C4-2B (cell line): ENCODE measurements at regions not wholly inside any gene's neighbourhood (a gene's known extent, or its start where the extent isn't known, plus 50 kb on each side); places are given as distances from the start of the nearest gene placed in this dataset.
A peak's percentile ranks its signal among the peaks of the same experiment; 100 is the strongest.

Experiments used
- H3K27ac ChIP-seq: fragments of 450-650 bp; 2 replicates; pipeline ENCODE4 v1.5.1; 2017
- ZFX ChIP-seq: fragments of 450-650 bp; IDR thresholded peaks from 2 replicates; pipeline ENCODE4 v1.6.1; 2017
- TF ChIP-seq, protein P1 (sequence below): fragments of 450-650 bp; conservative IDR thresholded peaks from 2 replicates; pipeline ENCODE4 v1.5.1; 2017; ENCODE audit warnings: mild to moderate bottlenecking

DNA sequence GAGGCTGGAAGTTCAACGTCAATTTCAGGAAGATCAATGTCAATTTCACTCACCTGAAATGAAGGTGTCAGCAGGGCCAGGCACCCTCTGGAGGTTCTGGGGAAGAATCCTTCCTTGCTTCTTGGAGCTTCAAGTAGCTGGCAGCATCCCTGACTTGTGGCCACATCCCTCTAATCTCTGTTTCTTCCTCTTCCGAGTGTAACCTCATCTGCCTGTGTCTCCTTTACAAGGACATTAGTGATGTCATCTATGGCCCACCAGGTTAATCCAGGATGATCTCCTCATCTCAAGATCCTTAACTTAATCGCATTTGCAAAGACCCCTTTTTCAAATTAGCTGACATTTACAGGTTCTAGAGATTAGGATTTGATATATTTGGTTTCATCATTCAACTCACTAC, 240.8 kb upstream of the MTNR1B start:
- TF ChIP-seq, protein P1, sequence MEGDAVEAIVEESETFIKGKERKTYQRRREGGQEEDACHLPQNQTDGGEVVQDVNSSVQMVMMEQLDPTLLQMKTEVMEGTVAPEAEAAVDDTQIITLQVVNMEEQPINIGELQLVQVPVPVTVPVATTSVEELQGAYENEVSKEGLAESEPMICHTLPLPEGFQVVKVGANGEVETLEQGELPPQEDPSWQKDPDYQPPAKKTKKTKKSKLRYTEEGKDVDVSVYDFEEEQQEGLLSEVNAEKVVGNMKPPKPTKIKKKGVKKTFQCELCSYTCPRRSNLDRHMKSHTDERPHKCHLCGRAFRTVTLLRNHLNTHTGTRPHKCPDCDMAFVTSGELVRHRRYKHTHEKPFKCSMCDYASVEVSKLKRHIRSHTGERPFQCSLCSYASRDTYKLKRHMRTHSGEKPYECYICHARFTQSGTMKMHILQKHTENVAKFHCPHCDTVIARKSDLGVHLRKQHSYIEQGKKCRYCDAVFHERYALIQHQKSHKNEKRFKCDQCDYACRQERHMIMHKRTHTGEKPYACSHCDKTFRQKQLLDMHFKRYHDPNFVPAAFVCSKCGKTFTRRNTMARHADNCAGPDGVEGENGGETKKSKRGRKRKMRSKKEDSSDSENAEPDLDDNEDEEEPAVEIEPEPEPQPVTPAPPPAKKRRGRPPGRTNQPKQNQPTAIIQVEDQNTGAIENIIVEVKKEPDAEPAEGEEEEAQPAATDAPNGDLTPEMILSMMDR = no peak
- no peak for TF ChIP-seq ZFX
- H3K27ac ChIP-seq = no peak overlapping the region

DNA sequence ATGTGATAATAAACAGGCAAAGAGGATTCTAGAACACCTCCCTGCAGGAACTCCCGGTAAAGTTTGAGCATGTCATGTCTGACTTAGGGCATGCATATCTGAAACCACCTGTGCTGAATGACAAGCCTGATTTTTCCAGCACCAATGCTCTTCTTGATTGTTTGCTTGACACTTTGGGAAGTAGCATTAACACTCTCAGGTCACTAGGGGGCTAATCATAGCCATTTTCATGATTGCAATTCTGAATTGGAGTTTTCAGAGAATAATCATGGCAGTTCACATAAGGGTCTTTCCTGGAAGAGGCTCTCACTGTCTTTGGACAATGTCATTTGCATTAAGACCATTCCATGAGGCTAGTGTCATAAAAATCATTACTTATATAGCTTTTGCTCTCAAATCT, 234.4 kb upstream of the MTNR1B start:
- TF ChIP-seq, protein P1 = peak; percentile 48
- no peak for TF ChIP-seq ZFX
- no peak overlapping the region for H3K27ac ChIP-seq

DNA sequence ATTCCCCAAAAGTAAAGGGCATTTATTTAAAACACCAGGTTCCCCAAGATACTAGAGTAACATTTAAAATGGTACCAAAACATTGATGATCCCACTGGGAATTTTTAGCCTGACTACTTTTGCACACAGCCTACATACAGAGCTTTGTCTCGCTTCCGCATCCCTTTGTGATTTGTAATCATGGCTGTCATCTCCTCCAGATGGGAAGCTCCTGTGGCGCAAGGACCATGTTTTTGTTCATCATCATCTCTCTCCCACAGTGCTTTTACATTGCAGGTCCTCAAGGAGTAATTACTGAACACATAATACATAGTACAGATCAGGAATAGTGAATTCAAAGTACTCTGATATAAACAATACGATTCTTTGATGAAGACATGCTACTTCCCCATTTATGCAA, 231.2 kb upstream of the MTNR1B start:
- no peak for TF ChIP-seq ZFX
- TF ChIP-seq, protein P1 = no peak
- H3K27ac ChIP-seq = no peak overlapping the region

DNA sequence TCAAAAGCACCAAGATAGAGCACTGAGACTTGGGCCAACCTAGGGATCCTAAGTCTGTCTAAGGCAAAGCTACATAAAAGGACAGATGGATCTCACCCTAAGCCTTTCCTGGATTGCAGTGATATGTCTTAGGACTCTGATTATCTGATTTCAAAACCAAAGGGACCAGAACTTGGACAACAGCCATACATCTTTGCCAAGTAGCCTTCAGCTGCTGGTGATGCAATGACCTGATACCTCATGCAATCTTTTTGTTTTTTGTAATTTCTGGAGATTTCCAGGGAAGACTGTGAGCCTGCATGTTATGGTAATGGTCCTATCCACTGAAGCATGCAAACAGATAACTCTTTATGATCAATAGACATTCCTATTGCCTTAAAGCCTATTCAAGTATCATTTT, 230.4 kb upstream of the MTNR1B start:
- TF ChIP-seq, protein P1 = no peak
- no peak for TF ChIP-seq ZFX
- H3K27ac ChIP-seq = no peak overlapping the region

DNA sequence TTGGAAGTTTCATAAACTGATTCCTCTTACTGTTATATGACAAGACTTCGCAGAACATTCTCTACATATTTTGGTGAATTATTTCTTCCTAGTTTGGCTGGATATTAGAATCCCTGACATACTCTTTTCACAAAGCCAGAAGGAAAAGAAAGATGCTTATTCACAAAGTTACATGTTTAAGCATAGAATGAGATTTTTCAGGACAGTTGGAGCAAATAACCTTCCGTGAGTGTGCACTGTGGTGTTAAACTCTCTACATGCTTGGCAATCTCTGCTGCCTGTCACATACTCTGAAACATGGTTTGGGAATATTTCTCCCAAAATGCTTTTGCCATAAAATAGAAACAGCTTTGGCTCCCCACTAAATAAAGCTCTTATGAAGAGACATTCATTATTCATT, 230.0 kb upstream of the MTNR1B start:
- no peak overlapping the region for H3K27ac ChIP-seq
- TF ChIP-seq, protein P1 = no peak
- TF ChIP-seq ZFX = no peak

DNA sequence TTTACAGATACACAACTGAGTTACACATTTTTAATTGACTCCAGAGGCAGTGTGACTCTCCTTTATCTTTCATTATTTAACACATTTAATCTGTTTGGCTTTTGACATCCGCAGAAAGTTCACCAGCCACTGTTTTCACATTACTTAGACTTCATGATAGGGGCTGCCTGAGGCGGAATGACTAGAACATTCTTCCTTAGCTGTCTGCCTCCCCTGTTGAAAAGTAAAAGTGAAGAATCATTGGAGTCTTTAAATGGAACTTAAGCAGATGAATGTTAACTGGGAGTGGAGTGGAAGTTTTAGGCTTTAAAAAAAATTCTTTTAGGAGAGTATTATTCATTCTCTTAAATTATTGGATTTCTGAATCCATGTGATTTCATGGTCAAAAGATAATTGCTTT, 229.2 kb upstream of the MTNR1B start:
- no peak overlapping the region for H3K27ac ChIP-seq

DNA sequence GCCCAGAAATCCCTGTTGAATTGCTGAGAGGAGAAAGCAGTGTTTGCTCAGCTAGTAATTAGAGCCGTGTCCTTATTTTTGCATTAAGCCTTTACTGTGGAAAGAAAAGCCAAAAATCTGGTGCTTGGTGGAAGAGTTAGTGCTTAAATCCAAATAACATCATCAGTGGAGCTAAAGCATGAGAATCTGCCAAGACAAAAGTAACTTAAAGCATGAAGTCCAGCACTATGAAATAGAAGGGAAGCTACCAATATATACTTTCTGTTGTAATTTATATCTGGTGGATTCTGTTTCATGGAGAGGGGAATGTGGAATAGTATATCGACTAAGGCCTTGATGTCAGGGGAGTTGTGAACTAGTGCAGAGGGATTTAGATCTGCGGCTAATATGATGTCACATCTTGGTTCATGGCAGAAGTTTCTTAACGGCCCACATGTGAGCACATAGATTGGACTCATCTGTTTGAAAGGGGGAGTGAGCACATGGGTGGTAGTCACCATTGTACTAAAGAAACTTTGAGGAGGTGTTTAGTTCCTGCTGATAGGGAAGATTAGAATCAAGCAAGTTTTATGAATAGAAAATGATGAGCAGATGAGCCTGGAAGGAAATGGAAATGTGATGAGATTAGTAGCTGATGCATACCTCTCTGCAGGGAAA, 224.4 kb upstream of the MTNR1B start:
- no peak overlapping the region for H3K27ac ChIP-seq
- TF ChIP-seq, protein P1 = no peak
- no peak for TF ChIP-seq ZFX

More for the DNA sequence above, 229.2 kb upstream of the MTNR1B start:
- TF ChIP-seq, protein P1 = no peak
- no peak for TF ChIP-seq ZFX
